ENCODE measurements at regions not wholly inside any gene's neighbourhood (a gene's known extent, or its start where the extent isn't known, plus 50 kb on each side); places are given as distances from the start of the nearest gene placed in this dataset.

DNA sequence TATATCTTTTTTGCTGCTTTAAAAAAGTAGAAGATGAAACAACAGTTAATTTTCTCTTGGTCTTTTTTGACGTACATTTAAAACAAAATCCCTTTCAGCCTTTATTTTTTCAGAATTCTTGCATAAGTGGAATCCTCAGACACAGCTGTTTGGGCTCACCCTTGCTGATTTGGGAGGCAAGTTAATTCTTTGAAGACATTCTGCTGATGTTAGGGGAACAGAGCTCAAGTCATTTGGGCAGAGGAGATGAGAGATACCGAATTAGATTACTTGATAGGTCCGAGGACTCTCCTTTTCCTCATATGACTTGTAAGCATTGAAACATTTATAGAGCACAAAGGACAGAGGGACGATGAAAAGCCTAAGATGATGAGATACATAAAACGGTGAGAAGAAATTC, 567.9 kb upstream of the CITED2 start:
- no peak for TF ChIP-seq EZH2 (optimal IDR thresholded peaks at IDR 0.05; ENCODE audit: low read depth, low read length)
- TF ChIP-seq, protein P1, sequence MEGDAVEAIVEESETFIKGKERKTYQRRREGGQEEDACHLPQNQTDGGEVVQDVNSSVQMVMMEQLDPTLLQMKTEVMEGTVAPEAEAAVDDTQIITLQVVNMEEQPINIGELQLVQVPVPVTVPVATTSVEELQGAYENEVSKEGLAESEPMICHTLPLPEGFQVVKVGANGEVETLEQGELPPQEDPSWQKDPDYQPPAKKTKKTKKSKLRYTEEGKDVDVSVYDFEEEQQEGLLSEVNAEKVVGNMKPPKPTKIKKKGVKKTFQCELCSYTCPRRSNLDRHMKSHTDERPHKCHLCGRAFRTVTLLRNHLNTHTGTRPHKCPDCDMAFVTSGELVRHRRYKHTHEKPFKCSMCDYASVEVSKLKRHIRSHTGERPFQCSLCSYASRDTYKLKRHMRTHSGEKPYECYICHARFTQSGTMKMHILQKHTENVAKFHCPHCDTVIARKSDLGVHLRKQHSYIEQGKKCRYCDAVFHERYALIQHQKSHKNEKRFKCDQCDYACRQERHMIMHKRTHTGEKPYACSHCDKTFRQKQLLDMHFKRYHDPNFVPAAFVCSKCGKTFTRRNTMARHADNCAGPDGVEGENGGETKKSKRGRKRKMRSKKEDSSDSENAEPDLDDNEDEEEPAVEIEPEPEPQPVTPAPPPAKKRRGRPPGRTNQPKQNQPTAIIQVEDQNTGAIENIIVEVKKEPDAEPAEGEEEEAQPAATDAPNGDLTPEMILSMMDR (IDR thresholded peaks at IDR 0.05; ENCODE audit: low read length): no peak
